Stimulated activated effector memory CD8-positive, alpha-beta T cell treated with anti-CD3 and anti-CD28 coated beads, Interleukin-12 subunit alpha, Interleukin-12 subunit beta, amount 100 ng/mL, for 72 hours (primary cell): ENCODE measurements at regions not wholly inside any gene's neighbourhood (a gene's known extent, or its start where the extent isn't known, plus 50 kb on each side); places are given as distances from the start of the nearest gene placed in this dataset.
"Not testable (repeated sequence)": the region's sequence is repeated elsewhere in the genome, so short reads cannot be mapped to it uniquely, and the experiment has no call there.

Experiments used
- ATAC-seq: fragments of 150-1000 bp; cut with Tn5 transposase; 2 replicates; pipeline ENCODE4 v1.10.0; 2021
- DNase-seq, 2 donors: peaks; one replicate each; pipeline ENCODE4 v3.0.0; 2021 to 2022; ENCODE audit warnings: low spot score in 2 of 2
- H3K27ac Mint-ChIP-seq: one replicate; pipeline ENCODE4 v1.8.0; 2022; ENCODE audit warnings: mild to moderate bottlenecking, mixed read lengths
- H3K36me3 Mint-ChIP-seq: one replicate; pipeline ENCODE4 v1.8.0; 2022; ENCODE audit warnings: mild to moderate bottlenecking, mixed read lengths
- H3K4me1 Mint-ChIP-seq: one replicate; pipeline ENCODE4 v1.8.0; 2022; ENCODE audit warnings: mixed read lengths
- H3K4me3 Mint-ChIP-seq: one replicate; pipeline ENCODE4 v1.8.0; 2022; ENCODE audit warnings: mild to moderate bottlenecking, mixed read lengths
- H3K9me3 Mint-ChIP-seq: one replicate; pipeline ENCODE4 v1.8.0; 2022; ENCODE audit warnings: mixed read lengths

GRCh38 chr12:97616946-97617345 is 154.3 kb downstream of the RMST start:
- Mint-ChIP-seq H3K27ac (no peak overlapping the region), H3K4me3 (no peak overlapping the region), H3K4me1 (no peaks in the 10 kb centered on the region), H3K9me3 (peaks cover 4% of the 10 kb centered on the region), H3K36me3 (no peaks in the 10 kb centered on the region)
- DNase-seq (no peak), ATAC-seq (no peak)

- Mint-ChIP-seq H3K4me1 (no peaks in the 10 kb centered on the region), H3K9me3 (peaks cover 3% of the 10 kb centered on the region)
Observed at GRCh38 chr12:97628962-97629361, 166.4 kb downstream of the RMST start.

GRCh38 chr12:97629382-97629781 is 166.8 kb downstream of the RMST start:
- DNase-seq, result no peak
- Mint-ChIP-seq H3K27ac (no peak overlapping the region), H3K4me3 (no peak overlapping the region), H3K4me1 (no peaks in the 10 kb centered on the region), H3K9me3 (peaks cover 3% of the 10 kb centered on the region), H3K36me3 (no peaks in the 10 kb centered on the region)
- no peak for ATAC-seq

More at GRCh38 chr12:97628962-97629361, 166.4 kb downstream of the RMST start:
- H3K27ac Mint-ChIP-seq, result no peak overlapping the region
- no peaks in the 10 kb centered on the region for H3K36me3 Mint-ChIP-seq
- no peak overlapping the region for H3K4me3 Mint-ChIP-seq
- no peak for ATAC-seq
- DNase-seq, result no peak

- no peak for DNase-seq
- ATAC-seq, result no peak
- H3K4me3 Mint-ChIP-seq, result no peak overlapping the region
- H3K4me1 Mint-ChIP-seq, result no peaks in the 10 kb centered on the region
- H3K27ac Mint-ChIP-seq, result no peak overlapping the region
- no peaks in the 10 kb centered on the region for H3K36me3 Mint-ChIP-seq
- H3K9me3 Mint-ChIP-seq, result peaks cover 3% of the 10 kb centered on the region
Observed at GRCh38 chr12:97630356-97630755, 167.8 kb downstream of the RMST start.

- no peak overlapping the region for H3K27ac Mint-ChIP-seq
- no peak overlapping the region for H3K4me3 Mint-ChIP-seq
- no peaks in the 10 kb centered on the region for H3K36me3 Mint-ChIP-seq
- DNase-seq, result no peak
- H3K4me1 Mint-ChIP-seq, result no peaks in the 10 kb centered on the region
- no peak for ATAC-seq
- H3K9me3 Mint-ChIP-seq, result peaks cover 5% of the 10 kb centered on the region
Observed at GRCh38 chr12:97630875-97631274, 168.3 kb downstream of the RMST start.

- ATAC-seq (no peak), DNase-seq (no peak)
- H3K4me1 Mint-ChIP-seq, result no peaks in the 10 kb centered on the region
- H3K36me3 Mint-ChIP-seq, result no peaks in the 10 kb centered on the region
- H3K27ac Mint-ChIP-seq, result no peak overlapping the region
- H3K9me3 Mint-ChIP-seq, result peaks cover 10% of the 10 kb centered on the region
- no peak overlapping the region for H3K4me3 Mint-ChIP-seq
Observed at GRCh38 chr12:97637770-97638169, 175.2 kb downstream of the RMST start.

GRCh38 chr12:97638739-97639138 is 176.1 kb downstream of the RMST start:
- DNase-seq, result no peak
- Mint-ChIP-seq H3K4me1 (no peaks in the 10 kb centered on the region), H3K27ac (no peak overlapping the region), H3K36me3 (no peaks in the 10 kb centered on the region), H3K4me3 (no peak overlapping the region), H3K9me3 (peaks cover 12% of the 10 kb centered on the region)
- ATAC-seq, result no peak

GRCh38 chr12:97639702-97640101 is 177.1 kb downstream of the RMST start:
- DNase-seq (no peak), ATAC-seq (no peak)
- Mint-ChIP-seq H3K9me3 (peaks cover 12% of the 10 kb centered on the region), H3K27ac (no peak overlapping the region), H3K4me3 (no peak overlapping the region), H3K36me3 (no peaks in the 10 kb centered on the region), H3K4me1 (no peaks in the 10 kb centered on the region)

GRCh38 chr12:97640826-97641225 is 178.2 kb downstream of the RMST start:
- no peak for ATAC-seq
- no peak overlapping the region for H3K4me3 Mint-ChIP-seq
- no peak for DNase-seq
- H3K27ac Mint-ChIP-seq, result no peak overlapping the region
- H3K4me1 Mint-ChIP-seq, result no peaks in the 10 kb centered on the region
- peaks cover 10% of the 10 kb centered on the region for H3K9me3 Mint-ChIP-seq
- H3K36me3 Mint-ChIP-seq, result no peaks in the 10 kb centered on the region

GRCh38 chr12:97642911-97643310 is 180.3 kb downstream of the RMST start:
- no peaks in the 10 kb centered on the region for H3K36me3 Mint-ChIP-seq
- no peak for ATAC-seq
- no peak overlapping the region for H3K27ac Mint-ChIP-seq
- H3K4me1 Mint-ChIP-seq, result no peaks in the 10 kb centered on the region
- peaks cover 8% of the 10 kb centered on the region for H3K9me3 Mint-ChIP-seq
- H3K4me3 Mint-ChIP-seq, result no peak overlapping the region
- no peak for DNase-seq

- Mint-ChIP-seq H3K9me3 (peaks cover 5% of the 10 kb centered on the region), H3K36me3 (no peaks in the 10 kb centered on the region), H3K27ac (no peak overlapping the region), H3K4me1 (no peaks in the 10 kb centered on the region), H3K4me3 (no peak overlapping the region)
- no peak for DNase-seq
- no peak for ATAC-seq
Observed at GRCh38 chr12:97643924-97644323, 181.3 kb downstream of the RMST start.

GRCh38 chr12:97645726-97646125 is 183.1 kb downstream of the RMST start:
- Mint-ChIP-seq H3K4me3 (no peak overlapping the region), H3K9me3 (peaks cover 5% of the 10 kb centered on the region), H3K27ac (no peak overlapping the region), H3K4me1 (no peaks in the 10 kb centered on the region), H3K36me3 (no peaks in the 10 kb centered on the region)
- DNase-seq (no peak), ATAC-seq (no peak)

GRCh38 chr12:97647142-97647541 is 184.5 kb downstream of the RMST start:
- H3K9me3 Mint-ChIP-seq, result peaks cover 2% of the 10 kb centered on the region
- no peaks in the 10 kb centered on the region for H3K36me3 Mint-ChIP-seq
- no peak overlapping the region for H3K27ac Mint-ChIP-seq
- H3K4me3 Mint-ChIP-seq, result no peak overlapping the region
- ATAC-seq, result no peak
- no peaks in the 10 kb centered on the region for H3K4me1 Mint-ChIP-seq
- no peak for DNase-seq

- Mint-ChIP-seq H3K27ac (no peak overlapping the region), H3K4me1 (no peaks in the 10 kb centered on the region), H3K4me3 (no peak overlapping the region), H3K36me3 (no peaks in the 10 kb centered on the region), H3K9me3 (peaks cover 3% of the 10 kb centered on the region)
- ATAC-seq, result no peak
- DNase-seq, result no peak
Observed at GRCh38 chr12:97650242-97650641, 187.6 kb downstream of the RMST start.

GRCh38 chr12:97656548-97656947 is 193.9 kb downstream of the RMST start:
- not testable (repeated sequence) for H3K4me3 Mint-ChIP-seq, H3K4me1 Mint-ChIP-seq, DNase-seq, H3K9me3 Mint-ChIP-seq, ATAC-seq, H3K36me3 Mint-ChIP-seq, H3K27ac Mint-ChIP-seq

- ATAC-seq (no peak), DNase-seq (no peak)
- Mint-ChIP-seq H3K9me3 (no peaks in the 10 kb centered on the region), H3K4me1 (no peaks in the 10 kb centered on the region), H3K27ac (no peak overlapping the region), H3K36me3 (no peaks in the 10 kb centered on the region), H3K4me3 (no peak overlapping the region)
Observed at GRCh38 chr12:97659117-97659880, 196.7 kb downstream of the RMST start.
